Liver (tissue), 8 donors: ENCODE measurements at regions not wholly inside any gene's neighbourhood (a gene's known extent, or its start where the extent isn't known, plus 50 kb on each side); places are given as distances from the start of the nearest gene placed in this dataset.

Experiments used
- DNase-seq: peaks from one replicate; pipeline ENCODE4 v3.0.0-alpha.2; 2017; ENCODE audit warnings: low spot score
- H3K27ac ChIP-seq, 2 donors: one replicate each; pipeline ENCODE4 v1.7.0; 2013; ENCODE audit warnings: inconsistent platforms in 2 of 2, low read length in 2 of 2, control low read depth in 1 of 2, low read depth in 1 of 2, mild to moderate bottlenecking in 1 of 2
- H3K27me3 ChIP-seq, 4 donors: one replicate each; pipeline versions ENCODE4 v1.6.1 to v1.7.0; 2013; ENCODE audit warnings: low read length in 3 of 4, inconsistent platforms in 1 of 4, mild to moderate bottlenecking in 1 of 4, moderate library complexity in 1 of 4; ENCODE audit not compliant: control insufficient read depth in 4 of 4, insufficient read depth in 4 of 4
- H3K36me3 ChIP-seq, 4 donors: one replicate each; pipeline versions ENCODE4 v1.6.1 to v1.7.0; 2013; ENCODE audit warnings: low read length in 3 of 4, mild to moderate bottlenecking in 3 of 4, low read depth in 1 of 4, moderate library complexity in 1 of 4; ENCODE audit not compliant: control insufficient read depth in 4 of 4, insufficient read depth in 3 of 4
- H3K4me1 ChIP-seq, 4 donors: one replicate each; pipeline versions ENCODE4 v1.6.1 to v1.7.0; 2013; ENCODE audit warnings: low read length in 3 of 4, mild to moderate bottlenecking in 3 of 4, moderate library complexity in 1 of 4; ENCODE audit not compliant: control insufficient read depth in 4 of 4, insufficient read depth in 4 of 4
- H3K4me3 ChIP-seq, 3 donors: one replicate each; pipeline versions ENCODE4 v1.6.1 to v1.7.0; 2013; ENCODE audit warnings: low read length in 3 of 3, control low read depth in 1 of 3, low read depth in 1 of 3, mild to moderate bottlenecking in 1 of 3
- H3K9ac ChIP-seq, 2 donors: one replicate each; pipeline ENCODE4 v1.7.0; 2013; ENCODE audit warnings: low read length in 2 of 2, mild to moderate bottlenecking in 2 of 2, moderate library complexity in 2 of 2, control low read depth in 1 of 2, low read depth in 1 of 2
- H3K9me3 ChIP-seq, 4 donors: one replicate each; pipeline versions ENCODE4 v1.6.1 to v1.7.0; 2013; ENCODE audit warnings: low read length in 3 of 4; ENCODE audit not compliant: control insufficient read depth in 4 of 4
- EGR1 ChIP-seq, 2 donors: IDR thresholded peaks; 2 replicates each; pipeline ENCODE4 v1.6.1; 2016 to 2018; ENCODE audit warnings: antibody characterized with exemption in 2 of 2, low read depth in 2 of 2
- FOXA1 ChIP-seq: IDR thresholded peaks from 2 replicates; pipeline ENCODE4 v1.6.1; 2016; ENCODE audit warnings: antibody characterized with exemption
- FOXA2 ChIP-seq: IDR thresholded peaks from 2 replicates; pipeline ENCODE4 v1.6.1; 2016; ENCODE audit warnings: antibody characterized with exemption
- GABPA ChIP-seq, 2 donors: IDR thresholded peaks in 1 of 2; conservative IDR thresholded peaks in 1 of 2; 2 replicates each; pipeline ENCODE4 v1.6.1; 2016; ENCODE audit warnings: antibody characterized with exemption in 2 of 2, mild to moderate bottlenecking in 1 of 2, moderate library complexity in 1 of 2
- HNF4A ChIP-seq, 2 donors: conservative IDR thresholded peaks; 2 replicates each; pipeline ENCODE4 v1.6.1; 2016; ENCODE audit warnings: antibody characterized with exemption in 2 of 2, mild to moderate bottlenecking in 2 of 2
- HNF4G ChIP-seq: IDR thresholded peaks from 2 replicates; pipeline ENCODE4 v1.6.1; 2016; ENCODE audit warnings: antibody characterized with exemption
- JUND ChIP-seq, 2 donors: IDR thresholded peaks; 2 replicates each; pipeline ENCODE4 v1.6.1; 2016; ENCODE audit warnings: antibody characterized with exemption in 2 of 2
- NR2F2 ChIP-seq: IDR thresholded peaks from 2 replicates; pipeline ENCODE4 v1.6.1; 2016; ENCODE audit warnings: antibody characterized with exemption
- RAD21 ChIP-seq, 2 donors: IDR thresholded peaks; 2 replicates each; pipeline ENCODE4 v1.6.1; 2016; ENCODE audit warnings: antibody characterized with exemption in 2 of 2, mild to moderate bottlenecking in 2 of 2
- RXRA ChIP-seq, 2 donors: IDR thresholded peaks; 2 replicates each; pipeline ENCODE4 v1.6.1; 2017 to 2018; ENCODE audit warnings: antibody characterized with exemption in 2 of 2, mild to moderate bottlenecking in 1 of 2
- SP1 ChIP-seq: IDR thresholded peaks from 2 replicates; pipeline ENCODE4 v1.6.1; 2018; ENCODE audit warnings: antibody characterized with exemption, mild to moderate bottlenecking
- TAF1 ChIP-seq: conservative IDR thresholded peaks from 2 replicates; pipeline ENCODE4 v1.6.1; 2016; ENCODE audit warnings: antibody characterized with exemption, mild to moderate bottlenecking
- YY1 ChIP-seq: IDR thresholded peaks from 2 replicates; pipeline ENCODE4 v1.6.1; 2016; ENCODE audit warnings: antibody characterized with exemption, mild to moderate bottlenecking
- WGBS: extraction: QIAGEN DNeasy Blood & Tissue Kit; methylation state at CpG from one replicate; pipeline ENCODE4 v1.1.7; 2013; 5-methylcytosine and 5-hydroxymethylcytosine counted together
- TF ChIP-seq, protein P1 (sequence below): IDR thresholded peaks from 2 replicates; pipeline ENCODE4 v1.6.1; 2016; ENCODE audit warnings: antibody characterized with exemption, mild to moderate bottlenecking
- TF ChIP-seq, protein P2 (sequence below): fragments of 150-350 bp; IDR thresholded peaks from 2 replicates; pipeline ENCODE4 v1.5.1; 2017; ENCODE audit warnings: improper control_type of control experiment, low read depth, low read length; ENCODE audit not compliant: missing input control
- TF ChIP-seq, protein P3 (sequence below): IDR thresholded peaks from 2 replicates; pipeline ENCODE4 v1.6.1; 2016; ENCODE audit warnings: antibody characterized with exemption
- TF ChIP-seq, protein P4 (sequence below): IDR thresholded peaks from 2 replicates; pipeline ENCODE4 v1.6.1; 2016; ENCODE audit warnings: antibody characterized with exemption
- TF ChIP-seq, protein P5 (sequence below): IDR thresholded peaks from 2 replicates; pipeline ENCODE4 v1.6.1; 2016; ENCODE audit warnings: antibody characterized with exemption
- donor health status: healthy.
- donor health status: healthy.
- donor health status: healthy.
- donor health status: healthy.
- donor health status: healthy.

DNA sequence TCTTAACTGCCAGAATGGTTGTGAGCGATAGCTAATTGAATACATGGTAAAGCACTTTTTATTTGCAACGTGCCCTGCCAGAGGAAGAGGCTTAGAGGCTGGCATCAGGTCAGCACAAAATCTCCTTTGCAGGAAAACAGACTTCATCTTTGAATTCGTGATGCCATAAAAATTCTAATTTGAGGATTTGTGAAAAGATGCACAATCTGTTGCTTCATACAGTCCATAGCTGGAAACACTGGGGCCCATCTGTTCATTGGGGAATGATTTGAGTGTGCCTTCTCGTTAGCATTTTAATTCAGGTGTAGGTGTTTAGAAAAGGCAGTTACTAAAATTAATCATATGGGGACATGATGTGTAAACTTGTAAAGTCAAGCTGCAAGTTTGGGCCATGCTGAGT lies 876.0 kb downstream of the SLC4A3 start:
- TF ChIP-seq FOXA2 (no peak), NR2F2 (no peak), TAF1 (no peak), JUND (IDR thresholded peaks at IDR 0.05) (no peak), GABPA (IDR thresholded peaks at IDR 0.05 in 1 of 2, conservative IDR thresholded peaks at IDR 0.05 in 1 of 2) (no peak), HNF4A (conservative IDR thresholded peaks at IDR 0.05) (no peak), SP1 (no peak), RAD21 (IDR thresholded peaks at IDR 0.05) (no peak), EGR1 (IDR thresholded peaks at IDR 0.05; ENCODE audit: low read depth in 2 of 2) (no peak), HNF4G (no peak), FOXA1 (no peak), YY1 (no peak), RXRA (IDR thresholded peaks at IDR 0.05) (no peak)
- TF ChIP-seq, protein P1, sequence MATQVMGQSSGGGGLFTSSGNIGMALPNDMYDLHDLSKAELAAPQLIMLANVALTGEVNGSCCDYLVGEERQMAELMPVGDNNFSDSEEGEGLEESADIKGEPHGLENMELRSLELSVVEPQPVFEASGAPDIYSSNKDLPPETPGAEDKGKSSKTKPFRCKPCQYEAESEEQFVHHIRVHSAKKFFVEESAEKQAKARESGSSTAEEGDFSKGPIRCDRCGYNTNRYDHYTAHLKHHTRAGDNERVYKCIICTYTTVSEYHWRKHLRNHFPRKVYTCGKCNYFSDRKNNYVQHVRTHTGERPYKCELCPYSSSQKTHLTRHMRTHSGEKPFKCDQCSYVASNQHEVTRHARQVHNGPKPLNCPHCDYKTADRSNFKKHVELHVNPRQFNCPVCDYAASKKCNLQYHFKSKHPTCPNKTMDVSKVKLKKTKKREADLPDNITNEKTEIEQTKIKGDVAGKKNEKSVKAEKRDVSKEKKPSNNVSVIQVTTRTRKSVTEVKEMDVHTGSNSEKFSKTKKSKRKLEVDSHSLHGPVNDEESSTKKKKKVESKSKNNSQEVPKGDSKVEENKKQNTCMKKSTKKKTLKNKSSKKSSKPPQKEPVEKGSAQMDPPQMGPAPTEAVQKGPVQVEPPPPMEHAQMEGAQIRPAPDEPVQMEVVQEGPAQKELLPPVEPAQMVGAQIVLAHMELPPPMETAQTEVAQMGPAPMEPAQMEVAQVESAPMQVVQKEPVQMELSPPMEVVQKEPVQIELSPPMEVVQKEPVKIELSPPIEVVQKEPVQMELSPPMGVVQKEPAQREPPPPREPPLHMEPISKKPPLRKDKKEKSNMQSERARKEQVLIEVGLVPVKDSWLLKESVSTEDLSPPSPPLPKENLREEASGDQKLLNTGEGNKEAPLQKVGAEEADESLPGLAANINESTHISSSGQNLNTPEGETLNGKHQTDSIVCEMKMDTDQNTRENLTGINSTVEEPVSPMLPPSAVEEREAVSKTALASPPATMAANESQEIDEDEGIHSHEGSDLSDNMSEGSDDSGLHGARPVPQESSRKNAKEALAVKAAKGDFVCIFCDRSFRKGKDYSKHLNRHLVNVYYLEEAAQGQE: no peak
- TF ChIP-seq, protein P2, sequence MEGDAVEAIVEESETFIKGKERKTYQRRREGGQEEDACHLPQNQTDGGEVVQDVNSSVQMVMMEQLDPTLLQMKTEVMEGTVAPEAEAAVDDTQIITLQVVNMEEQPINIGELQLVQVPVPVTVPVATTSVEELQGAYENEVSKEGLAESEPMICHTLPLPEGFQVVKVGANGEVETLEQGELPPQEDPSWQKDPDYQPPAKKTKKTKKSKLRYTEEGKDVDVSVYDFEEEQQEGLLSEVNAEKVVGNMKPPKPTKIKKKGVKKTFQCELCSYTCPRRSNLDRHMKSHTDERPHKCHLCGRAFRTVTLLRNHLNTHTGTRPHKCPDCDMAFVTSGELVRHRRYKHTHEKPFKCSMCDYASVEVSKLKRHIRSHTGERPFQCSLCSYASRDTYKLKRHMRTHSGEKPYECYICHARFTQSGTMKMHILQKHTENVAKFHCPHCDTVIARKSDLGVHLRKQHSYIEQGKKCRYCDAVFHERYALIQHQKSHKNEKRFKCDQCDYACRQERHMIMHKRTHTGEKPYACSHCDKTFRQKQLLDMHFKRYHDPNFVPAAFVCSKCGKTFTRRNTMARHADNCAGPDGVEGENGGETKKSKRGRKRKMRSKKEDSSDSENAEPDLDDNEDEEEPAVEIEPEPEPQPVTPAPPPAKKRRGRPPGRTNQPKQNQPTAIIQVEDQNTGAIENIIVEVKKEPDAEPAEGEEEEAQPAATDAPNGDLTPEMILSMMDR: no peak
- TF ChIP-seq, protein P3, sequence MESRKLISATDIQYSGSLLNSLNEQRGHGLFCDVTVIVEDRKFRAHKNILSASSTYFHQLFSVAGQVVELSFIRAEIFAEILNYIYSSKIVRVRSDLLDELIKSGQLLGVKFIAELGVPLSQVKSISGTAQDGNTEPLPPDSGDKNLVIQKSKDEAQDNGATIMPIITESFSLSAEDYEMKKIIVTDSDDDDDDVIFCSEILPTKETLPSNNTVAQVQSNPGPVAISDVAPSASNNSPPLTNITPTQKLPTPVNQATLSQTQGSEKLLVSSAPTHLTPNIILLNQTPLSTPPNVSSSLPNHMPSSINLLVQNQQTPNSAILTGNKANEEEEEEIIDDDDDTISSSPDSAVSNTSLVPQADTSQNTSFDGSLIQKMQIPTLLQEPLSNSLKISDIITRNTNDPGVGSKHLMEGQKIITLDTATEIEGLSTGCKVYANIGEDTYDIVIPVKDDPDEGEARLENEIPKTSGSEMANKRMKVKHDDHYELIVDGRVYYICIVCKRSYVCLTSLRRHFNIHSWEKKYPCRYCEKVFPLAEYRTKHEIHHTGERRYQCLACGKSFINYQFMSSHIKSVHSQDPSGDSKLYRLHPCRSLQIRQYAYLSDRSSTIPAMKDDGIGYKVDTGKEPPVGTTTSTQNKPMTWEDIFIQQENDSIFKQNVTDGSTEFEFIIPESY: no peak
- TF ChIP-seq, protein P4, sequence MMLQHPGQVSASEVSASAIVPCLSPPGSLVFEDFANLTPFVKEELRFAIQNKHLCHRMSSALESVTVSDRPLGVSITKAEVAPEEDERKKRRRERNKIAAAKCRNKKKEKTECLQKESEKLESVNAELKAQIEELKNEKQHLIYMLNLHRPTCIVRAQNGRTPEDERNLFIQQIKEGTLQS: no peak
- TF ChIP-seq, protein P5, sequence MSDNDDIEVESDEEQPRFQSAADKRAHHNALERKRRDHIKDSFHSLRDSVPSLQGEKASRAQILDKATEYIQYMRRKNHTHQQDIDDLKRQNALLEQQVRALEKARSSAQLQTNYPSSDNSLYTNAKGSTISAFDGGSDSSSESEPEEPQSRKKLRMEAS: no peak
- peaks cover 0 to 2% (median 0%) of the 10 kb centered on the region in 4 donors for H3K27me3 ChIP-seq
- H3K9me3 ChIP-seq: peaks cover 0 to 10% (median under 1%) of the 10 kb centered on the region in 4 donors
- 68% methylated on average over 4 of the region's 4 CpGs for WGBS
- H3K4me3 ChIP-seq: no peak overlapping the region
- no peak for DNase-seq
- no peaks in the 10 kb centered on the region for H3K36me3 ChIP-seq
- no peak overlapping the region for H3K9ac ChIP-seq
- H3K4me1 ChIP-seq: no peaks in the 10 kb centered on the region
- no peak overlapping the region for H3K27ac ChIP-seq
